ENCODE measurements at regions not wholly inside any gene's neighbourhood (a gene's known extent, or its start where the extent isn't known, plus 50 kb on each side); places are given as distances from the start of the nearest gene placed in this dataset.

DNA sequence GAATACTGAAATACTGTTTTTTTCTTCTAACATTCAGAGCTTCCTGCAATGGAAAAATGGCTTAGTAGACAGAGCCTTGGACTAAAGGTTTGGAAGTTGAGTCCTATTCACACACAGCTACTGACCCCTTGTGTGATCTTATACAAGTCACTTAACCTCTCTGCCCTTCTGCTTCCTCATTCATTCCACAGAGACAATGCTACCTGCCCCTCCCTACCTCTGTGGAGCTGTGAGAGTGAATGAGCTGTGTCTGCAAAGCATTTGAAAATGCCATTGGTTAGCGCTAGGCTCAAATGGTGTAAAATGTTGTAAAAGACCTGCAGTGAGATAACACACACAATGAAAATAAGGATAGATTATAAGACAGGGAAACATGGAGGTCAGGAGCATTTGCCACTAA lies 214.4 kb downstream of the BARHL2 start:
- no peak for TF ChIP-seq CTCF (IDR thresholded peaks at IDR 0.05; ENCODE audit: low read length)
- no peak for TF ChIP-seq EZH2 (IDR thresholded peaks at IDR 0.05; ENCODE audit: borderline replicate concordance, low read length)
